CD4-positive, alpha-beta T cell (primary cell): ENCODE measurements at regions not wholly inside any gene's neighbourhood (a gene's known extent, or its start where the extent isn't known, plus 50 kb on each side); places are given as distances from the start of the nearest gene placed in this dataset.

Experiments used
- ATAC-seq: fragments of 200-7000 bp; cut with Tn5 transposase; one replicate; pipeline ENCODE4 v1.10.0; 2022; ENCODE audit warnings: mild to moderate bottlenecking; ENCODE audit not compliant: poor library complexity
- CTCF ChIA-PET: fragments of 350-600 bp; sonication (Branson Sonifier 250); formaldehyde crosslinking; loops from one replicate; lab custom pipeline; 2021; ENCODE audit warnings: antibody characterized with exemption, inconsistent platforms; lab: Charles Lee
- POLR2A ChIA-PET: fragments of 350-600 bp; sonication (Branson Sonifier 250); formaldehyde crosslinking; loops from one replicate; lab custom pipeline; 2021; ENCODE audit warnings: antibody characterized with exemption, inconsistent platforms; lab: Charles Lee
- DNase-seq, 14 experiments: peaks; one replicate each; pipeline ENCODE4 v3.0.0-alpha.2; 2013 to 2020; ENCODE audit warnings: mixed read lengths in 2 of 14
- H3K27ac ChIP-seq, 2 donors: one replicate each; pipeline versions ENCODE4 v1.5.1 to v1.7.0; 2013; ENCODE audit warnings: low read length in 2 of 2, low read depth in 1 of 2, mild to moderate bottlenecking in 1 of 2
- H3K27me3 ChIP-seq, 2 experiments: 1 replicate in 1 of 2; 2 replicates in 1 of 2; pipeline versions ENCODE4 v1.6.1 to v1.7.0; 2013; ENCODE audit warnings: low read length in 2 of 2, control low read depth in 1 of 2, mild to moderate bottlenecking in 1 of 2, moderate library complexity in 1 of 2; ENCODE audit not compliant: insufficient read depth in 2 of 2, control insufficient read depth in 1 of 2
- H3K36me3 ChIP-seq: one replicate; pipeline ENCODE4 v1.6.1; 2013; ENCODE audit warnings: low read length, control low read depth; ENCODE audit not compliant: insufficient read depth
- H3K4me1 ChIP-seq: one replicate; pipeline ENCODE4 v1.6.1; 2013; ENCODE audit warnings: low read length, control low read depth; ENCODE audit not compliant: insufficient read depth
- H3K4me3 ChIP-seq: one replicate; pipeline ENCODE4 v1.5.1; 2013; ENCODE audit warnings: mild to moderate bottlenecking, low read length, moderate library complexity
- H3K9me3 ChIP-seq, 2 experiments: 1 replicate in 1 of 2; 2 replicates in 1 of 2; pipeline versions ENCODE4 v1.6.1 to v1.7.0; 2013; ENCODE audit warnings: low read length in 2 of 2, mild to moderate bottlenecking in 2 of 2, control low read depth in 1 of 2, moderate library complexity in 1 of 2; ENCODE audit not compliant: control insufficient read depth in 1 of 2, insufficient read depth in 1 of 2
- H3K27ac Mint-ChIP-seq: one replicate; pipeline ENCODE4 v1.8.0; 2020; ENCODE audit warnings: mixed read lengths
- H3K27me3 Mint-ChIP-seq: one replicate; pipeline ENCODE4 v1.8.0; 2021; ENCODE audit warnings: mixed read lengths
- H3K36me3 Mint-ChIP-seq: one replicate; pipeline ENCODE4 v1.8.0; 2021; ENCODE audit warnings: low read depth, mixed read lengths
- H3K4me1 Mint-ChIP-seq: one replicate; pipeline ENCODE4 v1.8.0; 2021; ENCODE audit warnings: low read depth, mixed read lengths
- H3K4me3 Mint-ChIP-seq: one replicate; pipeline ENCODE4 v1.8.0; 2020; ENCODE audit warnings: mild to moderate bottlenecking, mixed read lengths
- H3K9me3 Mint-ChIP-seq: one replicate; pipeline ENCODE4 v1.8.0; 2020; ENCODE audit warnings: mixed read lengths
- CTCF ChIP-seq: fragments of 200-600 bp; IDR thresholded peaks from one replicate; pipeline ENCODE4 v1.8.0; 2022; ENCODE audit warnings: antibody characterized with exemption, mild to moderate bottlenecking
- intact Hi-C, 2 experiments: fragments of 100-400 bp; cut with DNase I in 1 of 2; cut with micrococcal nuclease in 1 of 2; formaldehyde crosslinking; loops; one replicate each; pipeline versions ENCODE4 v1.15.1 to v1.9.0; 2023 to 2025; cut with DNase I, micrococcal nuclease

GRCh38 chr7:17530741-17531421, 232.4 kb downstream of the AHR start:
- intact Hi-C loops = loop anchor here in 1 of 2 experiments (5.0 to 10.0 kb wide), 2 partner anchors 226 to 549 kb away; no protein-coding TSS in a partner anchor
- H3K27ac ChIP-seq = no peak overlapping the region
- peaks cover 0 to 6% of the 10 kb centered on the region in 2 experiments for H3K27me3 ChIP-seq
- DNase-seq (peak in 3 of 14 experiments; percentile 13 to 21 (median 16)), ATAC-seq (no peak)
- H3K9me3 Mint-ChIP-seq = no peaks in the 10 kb centered on the region
- no peaks in the 10 kb centered on the region for H3K36me3 ChIP-seq
- POLR2A ChIA-PET = no interaction called here
- H3K4me3 ChIP-seq = no peak overlapping the region
- H3K27me3 Mint-ChIP-seq = no peaks in the 10 kb centered on the region
- peaks cover 3% of the 10 kb centered on the region for H3K4me1 ChIP-seq
- H3K9me3 ChIP-seq = no peaks in the 10 kb centered on the region
- H3K27ac Mint-ChIP-seq = no peak overlapping the region
- TF ChIP-seq CTCF = no peak
- CTCF ChIA-PET = no interaction called here
- H3K4me1 Mint-ChIP-seq = no peaks in the 10 kb centered on the region
- H3K4me3 Mint-ChIP-seq = no peak overlapping the region
- no peaks in the 10 kb centered on the region for H3K36me3 Mint-ChIP-seq

- H3K27me3 Mint-ChIP-seq = no peaks in the 10 kb centered on the region
- ChIA-PET CTCF (no interaction called here), POLR2A (no interaction called here)
- no peaks in the 10 kb centered on the region for H3K9me3 Mint-ChIP-seq
- no peak overlapping the region for H3K4me3 ChIP-seq
- intact Hi-C loops = loop anchor here in 1 of 2 experiments (5.0 to 10.0 kb wide), 2 partner anchors 228 to 551 kb away; no protein-coding TSS in a partner anchor
- H3K36me3 ChIP-seq = no peaks in the 10 kb centered on the region
- no peak for ATAC-seq
- no peak for TF ChIP-seq CTCF
- H3K4me3 Mint-ChIP-seq = no peak overlapping the region
- H3K27me3 ChIP-seq = peaks cover 0 to 6% of the 10 kb centered on the region in 2 experiments
- DNase-seq = peak in 2 of 14 experiments; percentile 15 to 31
- H3K9me3 ChIP-seq = no peaks in the 10 kb centered on the region
- H3K4me1 Mint-ChIP-seq = no peaks in the 10 kb centered on the region
- peaks cover 3% of the 10 kb centered on the region for H3K4me1 ChIP-seq
- H3K27ac Mint-ChIP-seq = no peak overlapping the region
- H3K27ac ChIP-seq = no peak overlapping the region
- no peaks in the 10 kb centered on the region for H3K36me3 Mint-ChIP-seq
These were observed 234.5 kb downstream of the AHR start for GRCh38 chr7:17532861-17533404.

DNA sequence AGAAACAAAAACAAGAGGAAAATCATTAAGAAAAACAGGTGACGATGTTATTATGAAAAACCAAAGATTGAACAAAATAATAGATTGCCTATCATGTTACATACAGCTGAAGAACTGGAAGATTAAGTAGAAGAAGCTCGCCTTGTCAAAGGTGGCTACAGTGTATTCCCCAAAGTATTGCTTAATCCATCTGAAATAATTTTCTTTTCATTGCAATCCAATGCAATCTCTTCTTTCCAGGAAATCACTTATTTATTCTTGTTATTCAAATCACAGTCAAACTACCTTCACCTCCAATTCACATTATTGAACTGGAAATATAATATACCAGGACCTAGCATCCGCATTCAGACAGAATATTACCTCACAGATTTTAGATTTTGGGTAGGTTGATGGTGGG, 235.9 kb downstream of the AHR start:
- H3K9me3 Mint-ChIP-seq = no peaks in the 10 kb centered on the region
- Histone ChIP-seq H3K4me3 (no peak overlapping the region), H3K4me1 (peaks cover 3% of the 10 kb centered on the region), H3K27ac (no peak overlapping the region), H3K36me3 (no peaks in the 10 kb centered on the region), H3K9me3 (no peaks in the 10 kb centered on the region), H3K27me3 (peaks cover 0 to 6% of the 10 kb centered on the region in 2 experiments)
- no peaks in the 10 kb centered on the region for H3K4me1 Mint-ChIP-seq
- POLR2A ChIA-PET = no interaction called here
- DNase-seq = no peak
- no peaks in the 10 kb centered on the region for H3K27me3 Mint-ChIP-seq
- no peaks in the 10 kb centered on the region for H3K36me3 Mint-ChIP-seq
- intact Hi-C loops = loop anchor here in 1 of 2 experiments (5.0 to 10.0 kb wide), 2 partner anchors 230 to 552 kb away; no protein-coding TSS in a partner anchor
- H3K27ac Mint-ChIP-seq = no peak overlapping the region
- CTCF ChIA-PET = no interaction called here
- no peak for ATAC-seq
- no peak overlapping the region for H3K4me3 Mint-ChIP-seq
- no peak for TF ChIP-seq CTCF
